Endothelial cell of umbilical vein (primary cell): ENCODE measurements at regions not wholly inside any gene's neighbourhood (a gene's known extent, or its start where the extent isn't known, plus 50 kb on each side); places are given as distances from the start of the nearest gene placed in this dataset.

Source experiments
- CTCF ChIP-seq, 2 donors: IDR thresholded peaks; 1 replicate in 1 of 2; 2 replicates in 1 of 2; pipeline ENCODE4 v1.5.1; 2011; ENCODE audit warnings: low read length in 2 of 2, mild to moderate bottlenecking in 2 of 2, moderate library complexity in 2 of 2, control low read depth in 1 of 2, inconsistent platforms in 1 of 2, low read depth in 1 of 2; ENCODE audit not compliant: insufficient read depth in 1 of 2; ENCODE audit errors: extremely low read depth in 1 of 2
- EZH2 ChIP-seq: IDR thresholded peaks from 2 replicates; pipeline ENCODE4 v1.6.1; 2012; ENCODE audit warnings: borderline replicate concordance, low read depth, mild to moderate bottlenecking, moderate library complexity, low read length, inconsistent platforms; ENCODE audit not compliant: severe bottlenecking
- FOS ChIP-seq: IDR thresholded peaks from 2 replicates; pipeline ENCODE4 v1.6.1; 2011; ENCODE audit warnings: mild to moderate bottlenecking, low read length, moderate library complexity, borderline replicate concordance; ENCODE audit not compliant: insufficient read depth
- JUN ChIP-seq: IDR thresholded peaks from 2 replicates; pipeline ENCODE4 v1.6.1; 2011; ENCODE audit warnings: borderline replicate concordance, low read depth; ENCODE audit not compliant: insufficient read length, insufficient read depth
- MYC ChIP-seq: IDR thresholded peaks from one replicate; pipeline ENCODE4 v1.6.1; 2011; ENCODE audit warnings: mild to moderate bottlenecking, low read depth, low read length
- POLR2A ChIP-seq: IDR thresholded peaks from 2 replicates; pipeline ENCODE4 v1.6.1; 2012; ENCODE audit warnings: low read depth, mild to moderate bottlenecking, control low read depth, low read length
- POLR2AphosphoS5 ChIP-seq: IDR thresholded peaks from 2 replicates; pipeline ENCODE4 v1.6.1; 2012; ENCODE audit warnings: low read depth, mild to moderate bottlenecking, control low read depth, low read length, moderate library complexity; ENCODE audit not compliant: insufficient read depth
- TF ChIP-seq, protein P1 (sequence below): IDR thresholded peaks from 2 replicates; pipeline ENCODE4 v1.6.1; 2011; ENCODE audit not compliant: insufficient read depth, insufficient read length

- TF ChIP-seq CTCF (IDR thresholded peaks at IDR 0.05; ENCODE audit: extremely low read depth in 1 of 2, insufficient read depth in 1 of 2, low read depth in 1 of 2, low read length in 2 of 2) (no peak), EZH2 (no peak), POLR2A (no peak), POLR2AphosphoS5 (no peak), FOS (no peak), JUN (no peak), MYC (no peak)
- TF ChIP-seq, protein P1, sequence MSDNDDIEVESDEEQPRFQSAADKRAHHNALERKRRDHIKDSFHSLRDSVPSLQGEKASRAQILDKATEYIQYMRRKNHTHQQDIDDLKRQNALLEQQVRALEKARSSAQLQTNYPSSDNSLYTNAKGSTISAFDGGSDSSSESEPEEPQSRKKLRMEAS, result no peak
Observed at GRCh38 chr12:22993609-22994315, 368.8 kb downstream of the ETNK1 start.
